ENCODE measurements at regions not wholly inside any gene's neighbourhood (a gene's known extent, or its start where the extent isn't known, plus 50 kb on each side); places are given as distances from the start of the nearest gene placed in this dataset.
"Not testable (repeated sequence)": the region's sequence is repeated elsewhere in the genome, so short reads cannot be mapped to it uniquely, and the experiment has no call there.

- DNase-seq (no peak), ATAC-seq (replicated peaks) (no peak)
- Mint-ChIP-seq H3K27me3 (no peaks in the 10 kb centered on the region), H3K27ac (peak overlapping the region in 1 of 2 donors; percentile 16), H3K36me3 (ENCODE audit: insufficient read depth) (peaks cover 4% of the 10 kb centered on the region), H3K4me3 (no peak overlapping the region), H3K9me3 (no peaks in the 10 kb centered on the region), H3K4me1 (ENCODE audit: low read depth in 2 of 2) (peaks cover 16 to 23% of the 10 kb centered on the region in 2 donors)
Observed at GRCh38 chr12:46519407-46519806, 146.8 kb upstream of the SLC38A2 start.

- Mint-ChIP-seq H3K27ac (peak overlapping the region in 1 of 2 donors; percentile 16), H3K27me3 (no peaks in the 10 kb centered on the region), H3K36me3 (ENCODE audit: insufficient read depth) (peaks cover 4% of the 10 kb centered on the region), H3K9me3 (no peaks in the 10 kb centered on the region), H3K4me3 (no peak overlapping the region), H3K4me1 (ENCODE audit: low read depth in 2 of 2) (peaks cover 10 to 23% of the 10 kb centered on the region in 2 donors)
- DNase-seq: no peak
- ATAC-seq (replicated peaks): no peak
Observed at GRCh38 chr12:46518729-46519128, 146.2 kb upstream of the SLC38A2 start.

GRCh38 chr12:46518169-46518568, 145.6 kb upstream of the SLC38A2 start:
- ATAC-seq (replicated peaks) (no peak), DNase-seq (no peak)
- no peaks in the 10 kb centered on the region for H3K9me3 Mint-ChIP-seq
- no peaks in the 10 kb centered on the region for H3K27me3 Mint-ChIP-seq
- H3K4me1 Mint-ChIP-seq (ENCODE audit: low read depth in 2 of 2): peaks cover 10 to 27% of the 10 kb centered on the region in 2 donors
- H3K4me3 Mint-ChIP-seq: no peak overlapping the region
- peak overlapping the region in 1 of 2 donors; percentile 44 for H3K27ac Mint-ChIP-seq
- H3K36me3 Mint-ChIP-seq (ENCODE audit: insufficient read depth): peaks cover 2% of the 10 kb centered on the region

- H3K4me1 Mint-ChIP-seq (ENCODE audit: low read depth in 2 of 2): peaks cover 12 to 33% of the 10 kb centered on the region in 2 donors
- no peaks in the 10 kb centered on the region for H3K9me3 Mint-ChIP-seq
- no peak for ATAC-seq (replicated peaks)
- H3K27me3 Mint-ChIP-seq: no peaks in the 10 kb centered on the region
- peak overlapping the region; percentile 44 to 49 for H3K27ac Mint-ChIP-seq
- H3K36me3 Mint-ChIP-seq (ENCODE audit: insufficient read depth): no peaks in the 10 kb centered on the region
- H3K4me3 Mint-ChIP-seq: peak overlapping the region; percentile 40 to 42
- DNase-seq: no peak
Observed at GRCh38 chr12:46517579-46517962, 145.0 kb upstream of the SLC38A2 start.

DNA sequence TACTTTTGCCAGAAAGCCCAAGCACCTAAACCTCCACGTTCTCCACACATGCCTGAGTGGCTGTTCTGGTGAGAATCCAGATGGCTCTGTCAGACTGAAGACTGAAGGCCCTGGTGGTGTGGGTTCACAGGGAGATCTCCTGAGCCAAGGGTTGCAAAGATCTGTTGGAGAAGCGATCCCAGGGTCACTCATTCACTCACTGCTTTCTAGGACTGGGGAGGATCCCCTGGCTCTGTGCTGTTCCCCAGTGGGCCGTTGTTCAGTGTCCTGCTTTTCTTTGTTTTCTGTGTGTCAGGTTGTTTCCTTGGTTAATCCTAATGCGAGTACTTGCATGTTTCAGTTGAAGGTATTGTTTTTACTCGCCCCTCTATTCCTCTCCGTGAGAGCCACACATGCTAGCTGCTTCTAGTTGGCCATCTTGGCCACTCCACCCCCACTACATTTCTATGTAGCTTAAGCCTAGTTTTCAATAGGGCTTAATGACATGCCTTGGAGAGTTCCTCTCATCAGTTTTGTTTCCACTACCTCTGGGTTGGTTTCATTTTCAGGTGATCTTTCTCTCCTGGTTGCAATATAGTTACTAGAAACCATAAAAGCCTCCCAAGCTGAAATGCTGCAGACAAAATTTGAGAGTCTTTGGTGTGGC, 144.5 kb upstream of the SLC38A2 start:
- no peaks in the 10 kb centered on the region for H3K27me3 Mint-ChIP-seq
- DNase-seq (no peak), ATAC-seq (replicated peaks) (peak; percentile 42)
- H3K36me3 Mint-ChIP-seq (ENCODE audit: insufficient read depth): no peaks in the 10 kb centered on the region
- H3K4me3 Mint-ChIP-seq: peak overlapping the region; percentile 40 to 42
- H3K9me3 Mint-ChIP-seq: no peaks in the 10 kb centered on the region
- peak overlapping the region; percentile 44 to 49 for H3K27ac Mint-ChIP-seq
- H3K4me1 Mint-ChIP-seq (ENCODE audit: low read depth in 2 of 2): peaks cover 12 to 34% of the 10 kb centered on the region in 2 donors

- H3K4me1 Mint-ChIP-seq (ENCODE audit: low read depth in 2 of 2): peaks cover 12 to 34% of the 10 kb centered on the region in 2 donors
- no peak overlapping the region for H3K4me3 Mint-ChIP-seq
- peak overlapping the region in 1 of 2 donors; percentile 44 for H3K27ac Mint-ChIP-seq
- no peak for DNase-seq
- H3K9me3 Mint-ChIP-seq: no peaks in the 10 kb centered on the region
- H3K36me3 Mint-ChIP-seq (ENCODE audit: insufficient read depth): no peaks in the 10 kb centered on the region
- H3K27me3 Mint-ChIP-seq: no peaks in the 10 kb centered on the region
- no peak for ATAC-seq (replicated peaks)
Observed at GRCh38 chr12:46516238-46516932, 143.8 kb upstream of the SLC38A2 start.

DNA sequence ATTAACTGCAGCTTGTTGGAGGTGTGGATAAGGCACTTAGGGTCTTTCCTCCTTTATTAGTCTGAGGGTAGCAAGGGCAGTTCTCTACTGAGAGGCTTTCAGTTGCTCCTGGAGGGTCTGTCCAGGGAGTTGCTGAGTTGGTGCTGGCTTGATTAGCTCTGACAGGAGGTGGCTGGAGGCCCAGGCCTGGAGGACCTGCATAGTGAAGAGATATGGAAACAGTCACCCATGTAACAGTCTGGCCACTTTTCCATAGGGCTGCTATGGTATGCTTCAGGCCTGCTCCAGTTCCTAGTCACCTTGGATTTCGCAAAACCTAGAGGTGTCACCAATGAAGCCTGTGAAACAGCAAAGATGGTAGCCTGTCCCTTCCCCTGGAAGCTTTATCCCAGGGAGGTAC, 143.3 kb upstream of the SLC38A2 start:
- Mint-ChIP-seq H3K9me3 (no peaks in the 10 kb centered on the region), H3K4me1 (ENCODE audit: low read depth in 2 of 2) (peaks cover 12 to 34% of the 10 kb centered on the region in 2 donors), H3K4me3 (no peak overlapping the region), H3K27ac (no peak overlapping the region), H3K27me3 (no peaks in the 10 kb centered on the region), H3K36me3 (ENCODE audit: insufficient read depth) (no peaks in the 10 kb centered on the region)
- ATAC-seq (replicated peaks) (no peak), DNase-seq (no peak)

DNA sequence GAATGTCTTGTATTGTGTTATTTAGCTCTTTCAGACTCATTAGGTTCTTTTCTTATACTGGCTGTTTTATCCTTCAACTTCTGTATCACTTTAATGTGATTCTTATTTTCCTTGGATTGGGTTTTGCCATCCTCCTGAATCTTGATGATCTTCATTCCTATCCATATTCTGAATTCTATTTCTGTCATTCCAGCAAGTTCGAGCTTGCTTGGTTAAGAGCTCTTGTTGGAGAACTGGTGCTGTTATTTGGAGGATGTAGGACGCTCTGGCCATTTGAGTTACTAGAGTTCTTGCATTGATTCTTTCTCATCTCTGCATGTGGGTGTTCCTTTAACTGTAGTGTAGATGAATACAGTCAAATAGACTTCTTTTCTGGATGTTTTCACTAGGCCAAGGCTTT, 142.3 kb upstream of the SLC38A2 start:
- Mint-ChIP-seq H3K4me3 (no peak overlapping the region), H3K27me3 (no peaks in the 10 kb centered on the region), H3K4me1 (ENCODE audit: low read depth in 2 of 2) (peaks cover 12 to 34% of the 10 kb centered on the region in 2 donors), H3K27ac (no peak overlapping the region), H3K36me3 (ENCODE audit: insufficient read depth) (no peaks in the 10 kb centered on the region), H3K9me3 (peaks cover 0 to 6% of the 10 kb centered on the region in 2 donors)
- ATAC-seq (replicated peaks) (no peak), DNase-seq (no peak)

GRCh38 chr12:46510257-46510656, 137.7 kb upstream of the SLC38A2 start:
- not testable (repeated sequence) for H3K27ac Mint-ChIP-seq; DNase-seq; H3K27me3 Mint-ChIP-seq; H3K4me3 Mint-ChIP-seq; ATAC-seq (replicated peaks); H3K36me3 Mint-ChIP-seq (ENCODE audit: insufficient read depth)
- Mint-ChIP-seq H3K9me3 (peaks cover 1 to 13% of the 10 kb centered on the region in 2 donors), H3K4me1 (ENCODE audit: low read depth in 2 of 2) (peaks cover 7 to 22% of the 10 kb centered on the region in 2 donors)

DNA sequence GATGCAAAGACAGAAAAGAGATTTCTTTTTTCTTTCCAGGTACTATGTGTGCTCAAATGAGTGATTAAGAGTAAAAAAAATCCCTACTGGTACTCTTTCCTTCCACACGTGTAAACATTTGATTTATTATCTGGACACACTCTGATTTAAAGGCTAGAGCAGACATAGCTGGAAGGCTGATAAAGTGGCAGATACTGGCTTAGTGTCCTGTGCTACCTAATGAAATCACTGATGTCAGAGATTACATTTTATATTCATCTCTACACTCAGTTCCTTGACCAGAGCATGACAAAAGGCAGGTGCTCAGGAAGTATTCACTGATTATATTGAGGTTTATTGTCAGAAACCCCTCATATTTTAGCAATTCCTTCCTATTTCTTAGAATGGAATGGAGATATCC, 136.6 kb upstream of the SLC38A2 start:
- H3K9me3 Mint-ChIP-seq: peaks cover 1 to 16% of the 10 kb centered on the region in 2 donors

GRCh38 chr12:46508651-46509050, 136.1 kb upstream of the SLC38A2 start:
- Mint-ChIP-seq H3K27me3 (no peaks in the 10 kb centered on the region), H3K36me3 (ENCODE audit: insufficient read depth) (no peaks in the 10 kb centered on the region), H3K27ac (no peak overlapping the region), H3K4me3 (no peak overlapping the region), H3K4me1 (ENCODE audit: low read depth in 2 of 2) (peaks cover 6 to 12% of the 10 kb centered on the region in 2 donors), H3K9me3 (peaks cover 1 to 16% of the 10 kb centered on the region in 2 donors)
- DNase-seq (no peak), ATAC-seq (replicated peaks) (no peak)

More for the DNA sequence above, 136.6 kb upstream of the SLC38A2 start:
- Mint-ChIP-seq H3K36me3 (ENCODE audit: insufficient read depth) (no peaks in the 10 kb centered on the region), H3K27me3 (no peaks in the 10 kb centered on the region), H3K27ac (no peak overlapping the region), H3K4me1 (ENCODE audit: low read depth in 2 of 2) (peaks cover 7 to 17% of the 10 kb centered on the region in 2 donors), H3K4me3 (no peak overlapping the region)
- ATAC-seq (replicated peaks) (no peak), DNase-seq (no peak)

DNA sequence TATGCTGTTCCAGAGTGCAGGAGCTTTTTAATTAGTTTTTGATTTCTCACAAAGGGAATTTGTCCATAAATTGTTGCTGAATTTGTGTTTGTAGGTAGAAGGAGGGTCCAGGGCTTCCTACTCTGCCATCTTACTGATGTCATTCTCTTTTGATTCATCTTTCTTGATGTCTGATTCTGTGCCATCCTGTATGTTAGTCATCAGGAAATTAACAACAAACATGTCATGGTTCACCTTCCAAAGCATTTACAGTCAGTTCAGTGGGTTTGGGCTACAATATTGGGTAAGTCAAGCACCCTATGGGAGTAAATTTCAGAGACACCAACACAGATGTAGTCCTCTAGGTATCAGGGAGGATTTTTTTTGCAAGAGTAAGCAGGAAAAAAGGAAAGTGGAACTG, 135.2 kb upstream of the SLC38A2 start:
- ATAC-seq (replicated peaks): no peak
- no peak overlapping the region for H3K4me3 Mint-ChIP-seq
- H3K9me3 Mint-ChIP-seq: peaks cover 1 to 24% of the 10 kb centered on the region in 2 donors
- DNase-seq: no peak
- peaks cover 0 to 3% of the 10 kb centered on the region in 2 donors for H3K4me1 Mint-ChIP-seq (ENCODE audit: low read depth in 2 of 2)
- no peaks in the 10 kb centered on the region for H3K27me3 Mint-ChIP-seq
- H3K36me3 Mint-ChIP-seq (ENCODE audit: insufficient read depth): no peaks in the 10 kb centered on the region
- no peak overlapping the region for H3K27ac Mint-ChIP-seq

DNA sequence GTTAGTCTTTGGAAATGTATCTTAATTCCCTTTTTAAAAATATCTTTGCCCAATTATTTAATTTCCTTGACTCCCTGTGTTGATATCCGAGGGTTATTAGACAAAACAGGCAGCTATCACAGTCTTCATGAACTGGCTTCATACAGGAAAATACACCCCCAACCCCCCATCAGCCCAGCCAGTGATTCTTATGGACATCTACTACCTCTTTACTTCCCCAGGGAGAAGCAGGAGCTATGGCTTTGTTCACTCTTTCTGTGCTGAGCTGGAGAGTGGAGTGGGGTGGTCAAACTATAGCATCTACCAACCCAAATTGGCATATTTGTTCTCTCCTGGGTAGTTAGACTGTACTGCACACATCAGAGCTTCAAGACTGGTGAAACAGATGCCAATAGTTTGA, 134.4 kb upstream of the SLC38A2 start:
- Mint-ChIP-seq H3K36me3 (ENCODE audit: insufficient read depth) (no peaks in the 10 kb centered on the region), H3K4me1 (ENCODE audit: low read depth in 2 of 2) (no peaks in the 10 kb centered on the region), H3K27ac (no peak overlapping the region), H3K9me3 (peaks cover 1 to 26% of the 10 kb centered on the region in 2 donors), H3K27me3 (no peaks in the 10 kb centered on the region), H3K4me3 (no peak overlapping the region)
- ATAC-seq (replicated peaks) (no peak), DNase-seq (no peak)

- H3K27me3 Mint-ChIP-seq: no peaks in the 10 kb centered on the region
- no peak for DNase-seq
- H3K4me3 Mint-ChIP-seq: no peak overlapping the region
- no peaks in the 10 kb centered on the region for H3K4me1 Mint-ChIP-seq (ENCODE audit: low read depth in 2 of 2)
- no peak overlapping the region for H3K27ac Mint-ChIP-seq
- peaks cover 1 to 26% of the 10 kb centered on the region in 2 donors for H3K9me3 Mint-ChIP-seq
- H3K36me3 Mint-ChIP-seq (ENCODE audit: insufficient read depth): no peaks in the 10 kb centered on the region
- no peak for ATAC-seq (replicated peaks)
Observed at GRCh38 chr12:46506198-46506597, 133.6 kb upstream of the SLC38A2 start.

Data from effector memory CD8-positive, alpha-beta T cell (primary cell).